ENCODE measurements at regions not wholly inside any gene's neighbourhood (a gene's known extent, or its start where the extent isn't known, plus 50 kb on each side); places are given as distances from the start of the nearest gene placed in this dataset.
"Not testable (repeated sequence)": the region's sequence is repeated elsewhere in the genome, so short reads cannot be mapped to it uniquely, and the experiment has no call there.

GRCh38 chr2:2777876-2778275, 446.8 kb upstream of the MYT1L start:
- no peak for DNase-seq (ENCODE audit: low spot score in 2 of 2)
- Histone ChIP-seq H3K27ac (no peak overlapping the region), H3K27me3 (no peaks in the 10 kb centered on the region), H3K36me3 (no peaks in the 10 kb centered on the region), H3K4me3 (no peak overlapping the region), H3K9me3 (no peaks in the 10 kb centered on the region), H3K4me1 (no peaks in the 10 kb centered on the region)
- 100% methylated on average over 2 of the region's 2 CpGs for WGBS
- no peak for TF ChIP-seq CTCF (IDR thresholded peaks at IDR 0.05)
- no peak for TF ChIP-seq POLR2A (IDR thresholded peaks at IDR 0.05)
- TF ChIP-seq EP300 (IDR thresholded peaks at IDR 0.05) = no peak
- no peak for TF ChIP-seq POLR2AphosphoS5 (IDR thresholded peaks at IDR 0.05)

DNA sequence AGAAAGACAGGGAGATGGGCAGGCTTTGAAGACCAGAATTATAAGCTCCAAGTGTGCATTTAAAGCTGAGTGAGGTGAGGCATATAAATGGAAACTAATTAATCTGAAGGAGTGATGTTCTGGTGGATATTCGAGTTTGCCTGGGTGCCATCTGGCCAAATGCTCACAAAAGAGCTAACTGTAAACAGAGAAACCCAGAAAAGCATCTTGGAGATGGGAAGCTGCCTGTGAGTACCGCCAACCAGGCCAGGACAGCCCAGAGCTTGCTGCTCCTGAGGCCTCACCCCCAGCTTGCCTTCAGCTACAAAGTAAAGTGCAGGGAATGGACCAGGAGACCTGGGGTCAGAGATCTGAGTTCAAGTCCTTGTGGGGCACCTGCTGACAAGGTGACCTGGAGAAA, 446.1 kb upstream of the MYT1L start:
- 66% methylated on average over 2 of the region's 2 CpGs for WGBS

DNA sequence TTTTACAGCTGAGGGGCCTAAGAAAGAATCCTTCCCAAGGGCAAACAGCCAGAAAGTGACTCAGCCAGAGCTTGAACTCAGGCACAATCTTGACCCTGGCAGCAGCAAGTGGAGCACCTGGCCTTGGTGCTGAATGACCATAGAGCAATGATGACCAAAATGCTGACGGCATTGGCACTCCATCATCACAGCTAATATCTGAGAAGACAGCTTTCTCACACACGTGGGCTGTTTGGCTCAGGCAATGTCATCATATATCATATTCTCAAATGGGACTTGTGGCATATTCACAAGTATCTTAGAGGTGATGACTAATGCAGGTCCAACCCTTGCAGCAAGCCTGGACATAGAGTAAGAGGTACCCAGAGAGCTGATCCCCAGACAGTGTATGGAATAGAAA, 443.9 kb upstream of the MYT1L start:
- H3K27me3 ChIP-seq = no peaks in the 10 kb centered on the region
- WGBS = 44% methylated on average over 2 of the region's 2 CpGs
- H3K36me3 ChIP-seq = no peaks in the 10 kb centered on the region
- no peaks in the 10 kb centered on the region for H3K9me3 ChIP-seq
- DNase-seq (ENCODE audit: low spot score in 2 of 2) = no peak
- TF ChIP-seq POLR2AphosphoS5 (IDR thresholded peaks at IDR 0.05) = no peak
- TF ChIP-seq CTCF (IDR thresholded peaks at IDR 0.05) = no peak
- TF ChIP-seq EP300 (IDR thresholded peaks at IDR 0.05) = no peak
- TF ChIP-seq POLR2A (IDR thresholded peaks at IDR 0.05) = no peak
- H3K4me1 ChIP-seq = peaks cover 3% of the 10 kb centered on the region
- no peak overlapping the region for H3K27ac ChIP-seq
- H3K4me3 ChIP-seq = no peak overlapping the region

More for the DNA sequence above, 446.1 kb upstream of the MYT1L start:
- no peaks in the 10 kb centered on the region for H3K36me3 ChIP-seq
- no peaks in the 10 kb centered on the region for H3K4me1 ChIP-seq
- H3K27me3 ChIP-seq = no peaks in the 10 kb centered on the region
- H3K4me3 ChIP-seq = no peak overlapping the region
- no peak for DNase-seq (ENCODE audit: low spot score in 2 of 2)
- H3K9me3 ChIP-seq = no peaks in the 10 kb centered on the region
- TF ChIP-seq CTCF (IDR thresholded peaks at IDR 0.05) (no peak), POLR2A (IDR thresholded peaks at IDR 0.05) (no peak), EP300 (IDR thresholded peaks at IDR 0.05) (no peak), POLR2AphosphoS5 (IDR thresholded peaks at IDR 0.05) (no peak)
- H3K27ac ChIP-seq = no peak overlapping the region

- Histone ChIP-seq H3K4me3 (no peak overlapping the region), H3K27ac (no peak overlapping the region), H3K9me3 (no peaks in the 10 kb centered on the region), H3K4me1 (peaks cover 13% of the 10 kb centered on the region), H3K36me3 (no peaks in the 10 kb centered on the region), H3K27me3 (no peaks in the 10 kb centered on the region)
- DNase-seq (ENCODE audit: low spot score in 2 of 2) = no peak
- WGBS = 83% methylated on average over 6 of the region's 8 CpGs
- TF ChIP-seq CTCF (IDR thresholded peaks at IDR 0.05) = no peak
Measured at GRCh38 chr2:2773692-2774091, 442.6 kb upstream of the MYT1L start.

- H3K27me3 ChIP-seq; H3K27ac ChIP-seq; H3K9me3 ChIP-seq; DNase-seq (ENCODE audit: low spot score in 2 of 2); H3K36me3 ChIP-seq; H3K4me3 ChIP-seq: not testable (repeated sequence)
- WGBS = 85% methylated on average over 11 of the region's 11 CpGs
- peaks cover 13% of the 10 kb centered on the region for H3K4me1 ChIP-seq
Measured at GRCh38 chr2:2773080-2773479, 442.0 kb upstream of the MYT1L start.

DNA sequence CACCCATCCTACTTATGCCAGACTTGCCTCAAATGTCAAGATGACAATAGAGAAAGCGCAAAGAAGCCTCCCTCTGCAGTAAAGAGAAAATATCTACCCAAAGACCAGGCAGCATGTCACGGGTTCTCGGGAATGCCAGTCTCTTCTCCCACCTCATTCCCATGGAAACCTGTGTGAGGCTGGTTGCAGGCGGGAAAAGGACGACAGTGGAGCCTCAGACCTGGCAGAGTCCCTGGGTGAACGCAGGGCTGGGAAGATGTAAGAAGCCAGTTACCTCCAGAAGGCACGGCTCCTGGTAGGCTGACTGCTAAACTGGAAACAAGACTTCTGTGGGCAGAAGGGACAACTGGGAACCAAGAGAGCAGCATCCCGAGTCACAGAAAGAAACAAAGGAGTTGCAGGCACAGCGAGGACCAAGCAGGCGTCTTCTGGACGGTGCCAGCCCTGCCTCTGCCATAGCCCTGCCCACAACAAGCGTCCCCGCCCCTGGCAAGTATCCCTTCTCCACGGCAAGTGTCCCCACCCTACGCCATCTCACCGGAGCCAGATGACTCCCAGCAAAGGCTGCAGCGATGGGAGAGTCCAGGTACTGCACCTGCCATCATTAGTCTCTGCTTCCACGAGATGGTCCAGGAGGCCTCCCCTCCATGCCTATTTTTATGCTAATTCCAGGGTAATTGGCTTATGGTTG, 440.8 kb upstream of the MYT1L start:
- no peak for DNase-seq (ENCODE audit: low spot score in 2 of 2)
- Histone ChIP-seq H3K4me3 (no peak overlapping the region), H3K36me3 (no peaks in the 10 kb centered on the region), H3K9me3 (no peaks in the 10 kb centered on the region), H3K27ac (no peak overlapping the region), H3K4me1 (peaks cover 13% of the 10 kb centered on the region), H3K27me3 (no peaks in the 10 kb centered on the region)
- WGBS = 52% methylated on average over 16 of the region's 18 CpGs
- TF ChIP-seq CTCF (IDR thresholded peaks at IDR 0.05) (no peak), POLR2A (IDR thresholded peaks at IDR 0.05) (no peak), POLR2AphosphoS5 (IDR thresholded peaks at IDR 0.05) (no peak), EP300 (IDR thresholded peaks at IDR 0.05) (no peak)

Measured in suprapubic skin (tissue), 4 donors.